ENCODE measurements at regions not wholly inside any gene's neighbourhood (a gene's known extent, or its start where the extent isn't known, plus 50 kb on each side); places are given as distances from the start of the nearest gene placed in this dataset.
"Not testable (repeated sequence)": the region's sequence is repeated elsewhere in the genome, so short reads cannot be mapped to it uniquely, and the experiment has no call there.

DNA sequence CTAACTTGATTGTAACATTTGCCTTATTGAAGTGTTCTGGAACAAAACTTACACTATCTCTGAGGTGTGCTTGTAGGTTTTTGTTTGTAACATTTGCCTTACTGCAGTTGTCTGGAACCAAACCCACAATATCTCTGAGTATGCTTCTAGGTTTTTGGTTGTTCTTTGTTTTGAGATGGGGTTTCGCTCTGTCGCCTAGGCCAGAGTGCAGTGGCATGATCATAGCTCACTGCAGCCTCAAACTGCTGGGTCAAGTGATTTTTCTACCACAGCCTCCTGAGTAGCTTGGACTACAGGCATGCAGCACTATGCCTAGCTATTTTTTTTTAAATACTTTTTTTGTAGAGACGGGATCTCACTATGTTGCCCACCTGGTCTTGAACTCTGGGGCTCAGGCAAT, 1464.6 kb downstream of the FOXD4L5 start:
- TF ChIP-seq, protein P1, sequence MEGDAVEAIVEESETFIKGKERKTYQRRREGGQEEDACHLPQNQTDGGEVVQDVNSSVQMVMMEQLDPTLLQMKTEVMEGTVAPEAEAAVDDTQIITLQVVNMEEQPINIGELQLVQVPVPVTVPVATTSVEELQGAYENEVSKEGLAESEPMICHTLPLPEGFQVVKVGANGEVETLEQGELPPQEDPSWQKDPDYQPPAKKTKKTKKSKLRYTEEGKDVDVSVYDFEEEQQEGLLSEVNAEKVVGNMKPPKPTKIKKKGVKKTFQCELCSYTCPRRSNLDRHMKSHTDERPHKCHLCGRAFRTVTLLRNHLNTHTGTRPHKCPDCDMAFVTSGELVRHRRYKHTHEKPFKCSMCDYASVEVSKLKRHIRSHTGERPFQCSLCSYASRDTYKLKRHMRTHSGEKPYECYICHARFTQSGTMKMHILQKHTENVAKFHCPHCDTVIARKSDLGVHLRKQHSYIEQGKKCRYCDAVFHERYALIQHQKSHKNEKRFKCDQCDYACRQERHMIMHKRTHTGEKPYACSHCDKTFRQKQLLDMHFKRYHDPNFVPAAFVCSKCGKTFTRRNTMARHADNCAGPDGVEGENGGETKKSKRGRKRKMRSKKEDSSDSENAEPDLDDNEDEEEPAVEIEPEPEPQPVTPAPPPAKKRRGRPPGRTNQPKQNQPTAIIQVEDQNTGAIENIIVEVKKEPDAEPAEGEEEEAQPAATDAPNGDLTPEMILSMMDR (IDR thresholded peaks at IDR 0.05), result not testable (repeated sequence)
- not testable (repeated sequence) for TF ChIP-seq POLR2A, EP300 (IDR thresholded peaks at IDR 0.05)

Measured in tibial nerve (tissue), 4 donors.